DOHH2 (cell line): ENCODE measurements at regions not wholly inside any gene's neighbourhood (a gene's known extent, or its start where the extent isn't known, plus 50 kb on each side); places are given as distances from the start of the nearest gene placed in this dataset.

ENCODE experiments used
- H3F3A ChIP-seq: fragments of 200-600 bp; sonication (generic), shearing (Covaris generic); 2 replicates; pipeline ENCODE4 v1.6.0; 2016; ENCODE audit warnings: antibody characterized with exemption, mild to moderate bottlenecking; ENCODE audit not compliant: control insufficient read depth, insufficient read depth
- H3K27ac ChIP-seq: fragments of 200-600 bp; sonication (generic); 2 replicates; pipeline ENCODE4 v1.5.1; 2014; ENCODE audit warnings: low read depth, mild to moderate bottlenecking, low read length, moderate library complexity
- H3K27me3 ChIP-seq: fragments of 200-600 bp; sonication (generic); 2 replicates; pipeline ENCODE4 v1.6.1; 2014; ENCODE audit warnings: mild to moderate bottlenecking, low read length, mixed read lengths; ENCODE audit not compliant: control insufficient read depth
- H3K36me3 ChIP-seq: fragments of 200-600 bp; sonication (generic); 2 replicates; pipeline ENCODE4 v1.6.1; 2014; ENCODE audit warnings: mild to moderate bottlenecking, low read length, moderate library complexity, mixed read lengths; ENCODE audit not compliant: control insufficient read depth
- H3K4me1 ChIP-seq: fragments of 200-600 bp; sonication (generic); 2 replicates; pipeline ENCODE4 v1.6.1; 2014; ENCODE audit warnings: mild to moderate bottlenecking, low read length, mixed read lengths; ENCODE audit not compliant: control insufficient read depth
- H3K4me2 ChIP-seq: fragments of 200-600 bp; sonication (generic); 2 replicates; pipeline ENCODE4 v1.6.0; 2014; ENCODE audit warnings: mild to moderate bottlenecking, low read length, moderate library complexity
- H3K4me3 ChIP-seq: fragments of 200-600 bp; sonication (generic); 2 replicates; pipeline ENCODE4 v1.5.1; 2014; ENCODE audit warnings: mild to moderate bottlenecking, low read length, mixed read lengths
- H3K79me2 ChIP-seq: fragments of 200-600 bp; sonication (generic); 2 replicates; pipeline ENCODE4 v1.6.1; 2014; ENCODE audit warnings: mild to moderate bottlenecking, low read length, mixed read lengths; ENCODE audit not compliant: control insufficient read depth
- H3K9me2 ChIP-seq: fragments of 200-600 bp; sonication (generic); replicated peaks from 2 replicates; pipeline ENCODE4 v1.6.1; 2014; ENCODE audit warnings: mild to moderate bottlenecking, low read length, mixed read lengths; ENCODE audit not compliant: control insufficient read depth
- H3K9me3 ChIP-seq: fragments of 200-600 bp; sonication (generic); 2 replicates; pipeline ENCODE4 v1.6.1; 2014; ENCODE audit warnings: antibody characterized with exemption, low read length, mixed read lengths; ENCODE audit not compliant: control insufficient read depth, insufficient read depth
- H4K20me1 ChIP-seq: fragments of 200-600 bp; sonication (generic); 2 replicates; pipeline ENCODE4 v1.6.0; 2014; ENCODE audit warnings: low read depth, mild to moderate bottlenecking, antibody characterized with exemption, low read length, moderate library complexity; ENCODE audit not compliant: control insufficient read depth, insufficient read depth
- CTCF ChIP-seq: fragments of 200-600 bp; sonication (generic); IDR thresholded peaks from one replicate; pipeline ENCODE4 v1.5.1; 2014; ENCODE audit warnings: antibody characterized with exemption, mild to moderate bottlenecking, low read depth, low read length; ENCODE audit not compliant: poor library complexity, severe bottlenecking
- EZH2phosphoT487 ChIP-seq: fragments of 200-600 bp; sonication (generic); IDR thresholded peaks from 2 replicates; pipeline ENCODE4 v1.6.1; 2017; ENCODE audit warnings: borderline replicate concordance, mild to moderate bottlenecking, antibody characterized with exemption, low read length, moderate library complexity, mixed read lengths

GRCh38 chr10:78434886-78435285, 401.2 kb downstream of the RPS24 start:
- Histone ChIP-seq H3K27ac (no peak overlapping the region), H4K20me1 (no peaks in the 10 kb centered on the region), H3K4me3 (no peak overlapping the region), H3K36me3 (no peaks in the 10 kb centered on the region), H3K27me3 (0 out of 2 replicates have a peak, but pooled peaks cover 4% of the 10 kb centered on the region), H3F3A (no peaks in the 10 kb centered on the region), H3K79me2 (no peaks in the 10 kb centered on the region), H3K4me2 (no peak overlapping the region), H3K9me2 (no peaks in the 10 kb centered on the region), H3K4me1 (no peaks in the 10 kb centered on the region; the same call in 1 of the 2 replicates), H3K9me3 (no peaks in the 10 kb centered on the region)
- TF ChIP-seq CTCF (no peak), EZH2phosphoT487 (no peak)

DNA sequence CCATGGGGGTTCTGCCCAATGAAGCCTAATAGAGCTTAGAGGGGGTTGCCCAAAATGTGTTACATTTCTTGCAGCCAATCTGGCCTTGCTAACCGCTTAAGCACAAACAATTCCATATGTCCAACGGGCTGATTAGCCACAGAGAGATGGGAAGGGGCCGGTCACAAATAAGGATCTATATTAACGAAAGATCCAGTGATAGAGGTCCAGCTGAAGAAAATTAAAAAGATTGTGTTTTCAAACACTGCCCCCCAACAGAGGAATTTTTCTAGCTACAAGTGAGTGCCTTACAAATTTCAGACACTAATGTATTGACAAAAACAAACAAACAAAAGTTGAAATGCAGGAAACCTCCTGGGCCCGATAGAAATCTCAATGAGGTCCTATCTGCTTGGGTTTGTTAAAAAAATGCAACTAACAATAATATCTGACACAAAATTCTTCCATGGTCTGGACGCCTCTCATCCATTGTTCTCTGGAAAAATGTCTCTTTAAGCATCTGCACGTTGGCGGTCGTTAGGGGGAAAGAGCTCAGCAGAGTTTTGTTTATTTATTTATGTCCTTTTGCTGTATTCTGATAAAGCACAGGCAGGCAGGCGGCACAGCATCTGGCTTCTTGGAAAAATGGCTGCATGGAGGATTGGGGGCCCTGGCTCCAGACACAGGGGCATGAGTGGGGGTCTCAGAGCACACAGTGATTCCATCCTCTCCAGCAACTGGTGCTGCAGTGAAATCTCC, 402.0 kb downstream of the RPS24 start:
- Histone ChIP-seq H3K79me2 (no peaks in the 10 kb centered on the region), H3K4me3 (no peak overlapping the region), H3K4me1 (no peaks in the 10 kb centered on the region; the same call in 1 of the 2 replicates), H4K20me1 (no peaks in the 10 kb centered on the region), H3K4me2 (no peak overlapping the region), H3F3A (no peaks in the 10 kb centered on the region), H3K9me2 (no peaks in the 10 kb centered on the region), H3K9me3 (no peaks in the 10 kb centered on the region), H3K27ac (no peak overlapping the region), H3K36me3 (no peaks in the 10 kb centered on the region), H3K27me3 (0 out of 2 replicates have a peak, but pooled peaks cover 2% of the 10 kb centered on the region)
- TF ChIP-seq EZH2phosphoT487 (no peak), CTCF (no peak)

- Histone ChIP-seq H3K9me2 (no peaks in the 10 kb centered on the region), H3K9me3 (no peaks in the 10 kb centered on the region), H3K4me2 (no peak overlapping the region), H3K4me1 (no peaks in the 10 kb centered on the region; the same call in 1 of the 2 replicates), H3K27me3 (no peaks in the 10 kb centered on the region), H3K4me3 (no peak overlapping the region), H3F3A (no peaks in the 10 kb centered on the region), H3K79me2 (no peaks in the 10 kb centered on the region), H3K27ac (no peak overlapping the region), H3K36me3 (no peaks in the 10 kb centered on the region), H4K20me1 (no peaks in the 10 kb centered on the region)
- TF ChIP-seq CTCF, result no peak
- TF ChIP-seq EZH2phosphoT487, result no peak
Measured at GRCh38 chr10:78436222-78436573, 402.5 kb downstream of the RPS24 start.
